OCI-LY1 (cell line): ENCODE measurements at regions not wholly inside any gene's neighbourhood (a gene's known extent, or its start where the extent isn't known, plus 50 kb on each side); places are given as distances from the start of the nearest gene placed in this dataset.

Experiments used
- EZH2 ChIP-seq: fragments of 200-600 bp; sonication (generic), shearing (Covaris generic); IDR thresholded peaks from 2 replicates; pipeline ENCODE4 v1.8.0; 2017; ENCODE audit warnings: borderline replicate concordance, mixed run types, mild to moderate bottlenecking, antibody characterized with exemption, low read length, moderate library complexity, mixed read lengths
- TF ChIP-seq, protein P1 (sequence below): fragments of 200-600 bp; sonication (generic), shearing (Covaris generic); IDR thresholded peaks from 2 replicates; pipeline ENCODE4 v1.5.1; 2017; ENCODE audit warnings: mild to moderate bottlenecking, antibody characterized with exemption, low read length, moderate library complexity, mixed read lengths

DNA sequence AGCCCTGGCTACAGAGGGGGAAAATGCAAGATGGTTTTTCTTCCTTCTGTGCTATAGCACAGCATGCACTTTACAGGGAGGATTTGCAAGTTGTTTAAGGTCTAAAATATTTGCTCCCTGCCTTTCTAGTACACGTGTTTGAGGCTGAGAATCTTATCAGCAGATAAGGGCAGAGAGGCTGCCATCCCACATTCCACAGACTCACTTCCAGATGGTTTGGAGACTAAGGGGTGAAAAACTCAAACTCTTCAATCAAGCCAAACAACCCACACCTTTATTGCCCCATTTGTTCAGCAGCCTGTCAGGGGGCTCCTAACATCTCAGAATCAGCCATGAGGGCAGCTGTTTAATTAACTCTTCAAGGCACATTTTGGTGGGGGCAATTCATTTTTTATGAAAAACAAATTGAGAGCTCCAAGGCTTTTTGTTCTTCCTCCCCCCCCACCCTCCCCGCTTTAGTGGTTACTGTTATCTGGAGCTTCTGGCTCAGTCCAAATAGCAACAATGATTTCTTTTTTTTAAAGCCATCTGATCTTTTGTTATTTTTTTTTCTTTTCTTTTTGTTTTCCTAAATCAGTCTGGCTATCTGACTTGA, 242.6 kb upstream of the NT5C1B start:
- TF ChIP-seq, protein P1, sequence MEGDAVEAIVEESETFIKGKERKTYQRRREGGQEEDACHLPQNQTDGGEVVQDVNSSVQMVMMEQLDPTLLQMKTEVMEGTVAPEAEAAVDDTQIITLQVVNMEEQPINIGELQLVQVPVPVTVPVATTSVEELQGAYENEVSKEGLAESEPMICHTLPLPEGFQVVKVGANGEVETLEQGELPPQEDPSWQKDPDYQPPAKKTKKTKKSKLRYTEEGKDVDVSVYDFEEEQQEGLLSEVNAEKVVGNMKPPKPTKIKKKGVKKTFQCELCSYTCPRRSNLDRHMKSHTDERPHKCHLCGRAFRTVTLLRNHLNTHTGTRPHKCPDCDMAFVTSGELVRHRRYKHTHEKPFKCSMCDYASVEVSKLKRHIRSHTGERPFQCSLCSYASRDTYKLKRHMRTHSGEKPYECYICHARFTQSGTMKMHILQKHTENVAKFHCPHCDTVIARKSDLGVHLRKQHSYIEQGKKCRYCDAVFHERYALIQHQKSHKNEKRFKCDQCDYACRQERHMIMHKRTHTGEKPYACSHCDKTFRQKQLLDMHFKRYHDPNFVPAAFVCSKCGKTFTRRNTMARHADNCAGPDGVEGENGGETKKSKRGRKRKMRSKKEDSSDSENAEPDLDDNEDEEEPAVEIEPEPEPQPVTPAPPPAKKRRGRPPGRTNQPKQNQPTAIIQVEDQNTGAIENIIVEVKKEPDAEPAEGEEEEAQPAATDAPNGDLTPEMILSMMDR, result no peak
- no peak for TF ChIP-seq EZH2
